ENCODE measurements at regions not wholly inside any gene's neighbourhood (a gene's known extent, or its start where the extent isn't known, plus 50 kb on each side); places are given as distances from the start of the nearest gene placed in this dataset.

DNA sequence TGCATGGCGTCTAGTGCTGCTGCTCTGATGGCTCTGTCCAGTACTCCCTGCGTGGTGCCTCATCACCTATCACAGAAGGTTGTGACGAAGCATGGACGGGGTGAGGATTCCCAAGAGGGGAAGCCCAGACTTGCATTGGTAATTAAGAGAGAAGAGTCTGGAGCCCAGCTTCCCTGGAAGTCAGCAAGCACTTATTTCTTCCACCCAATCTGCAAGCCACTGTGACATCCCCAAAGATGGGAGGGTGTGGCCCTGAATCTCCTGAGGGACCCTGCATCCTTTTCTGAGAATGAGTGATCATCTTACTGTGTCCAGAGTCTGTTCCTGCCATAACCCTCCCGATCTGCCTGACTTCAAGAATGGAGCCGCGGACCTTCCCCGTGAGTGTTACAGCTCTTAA is 166.7 kb downstream of the PTPN20 start:
- no peak for DNase-seq (ENCODE audit: low spot score)

DNA sequence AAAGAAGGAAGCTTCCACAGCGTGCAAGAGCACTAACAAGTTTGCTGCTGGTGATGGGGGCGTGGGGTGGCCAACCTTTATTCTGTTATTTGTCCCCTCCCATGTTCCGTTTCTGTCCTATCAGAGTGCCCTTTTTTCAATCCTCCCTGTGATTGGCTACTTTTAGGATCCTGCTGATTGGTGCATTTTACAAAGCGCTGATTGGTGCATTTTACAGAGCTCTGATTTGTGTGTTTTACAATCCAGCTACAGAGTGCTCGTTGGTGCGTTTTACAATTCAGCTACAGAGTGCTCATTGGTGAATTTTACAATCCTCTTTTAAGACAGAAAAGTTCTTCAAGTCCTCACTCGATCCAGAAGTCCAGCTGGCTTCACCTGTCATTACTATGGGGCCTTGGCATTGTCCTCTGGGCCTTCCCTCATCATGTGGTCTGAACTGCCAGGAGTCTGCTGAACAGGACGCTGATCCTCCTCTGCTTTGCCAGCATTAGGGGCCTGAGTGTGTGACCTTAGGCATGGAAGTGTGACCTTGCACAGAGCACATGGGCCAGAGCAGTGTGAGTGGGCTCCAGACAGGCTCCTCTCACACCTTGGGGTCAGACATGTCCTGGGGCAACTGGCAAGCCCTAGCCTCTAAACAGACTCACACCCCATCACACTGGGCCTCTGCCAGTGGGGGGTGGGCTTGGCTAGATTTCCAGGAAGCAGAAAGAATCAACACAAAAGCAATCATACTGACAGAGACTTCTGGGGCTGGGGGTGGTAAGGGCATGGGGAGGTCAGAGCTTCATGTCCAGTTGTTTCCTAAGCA is 167.4 kb downstream of the PTPN20 start:
- DNase-seq (ENCODE audit: low spot score) = no peak

- no peak for DNase-seq (ENCODE audit: low spot score)
Observed at GRCh38 chr10:47079204-47079580, 168.0 kb downstream of the PTPN20 start.

GRCh38 chr10:47081264-47081663 is 170.0 kb downstream of the PTPN20 start:
- DNase-seq (ENCODE audit: low spot score) = no peak

DNA sequence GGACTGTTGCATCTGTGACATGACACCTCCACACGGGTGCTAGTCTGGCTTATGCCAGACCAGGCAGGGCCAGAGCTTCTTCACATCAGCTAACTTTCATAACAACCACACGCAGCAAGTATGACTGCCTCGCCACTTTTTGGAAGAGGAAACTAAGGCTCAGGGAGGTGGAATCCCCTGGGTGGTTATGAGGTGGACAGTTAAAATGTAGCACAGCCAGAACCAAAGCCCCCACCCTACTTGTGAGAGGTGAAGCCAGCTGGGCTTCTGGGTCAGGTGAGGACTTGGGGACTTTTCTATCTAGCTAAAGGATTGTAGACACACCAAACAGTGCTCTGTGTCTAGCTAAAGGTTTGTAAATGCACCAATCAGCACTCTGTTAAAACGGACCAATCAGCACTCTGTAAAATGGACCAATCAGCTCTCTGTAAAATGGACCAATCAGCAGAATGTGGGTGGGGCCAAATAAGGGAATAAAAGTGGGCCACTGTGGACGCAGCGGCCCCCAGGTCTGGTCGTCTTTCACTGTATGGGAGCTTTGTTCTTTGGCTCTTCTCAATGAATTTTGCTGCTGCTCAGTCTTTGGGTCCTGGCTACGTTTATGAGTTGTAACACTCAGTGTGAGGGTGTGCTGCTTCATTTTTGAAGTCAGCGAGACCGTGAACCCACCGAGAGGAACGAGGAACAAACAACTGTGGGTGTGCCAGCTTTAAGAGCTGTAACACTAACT is 171.0 kb downstream of the PTPN20 start:
- no peak for DNase-seq (ENCODE audit: low spot score)

- DNase-seq (ENCODE audit: low spot score) = no peak
Observed at GRCh38 chr10:47087667-47088066, 176.4 kb downstream of the PTPN20 start.

DNA sequence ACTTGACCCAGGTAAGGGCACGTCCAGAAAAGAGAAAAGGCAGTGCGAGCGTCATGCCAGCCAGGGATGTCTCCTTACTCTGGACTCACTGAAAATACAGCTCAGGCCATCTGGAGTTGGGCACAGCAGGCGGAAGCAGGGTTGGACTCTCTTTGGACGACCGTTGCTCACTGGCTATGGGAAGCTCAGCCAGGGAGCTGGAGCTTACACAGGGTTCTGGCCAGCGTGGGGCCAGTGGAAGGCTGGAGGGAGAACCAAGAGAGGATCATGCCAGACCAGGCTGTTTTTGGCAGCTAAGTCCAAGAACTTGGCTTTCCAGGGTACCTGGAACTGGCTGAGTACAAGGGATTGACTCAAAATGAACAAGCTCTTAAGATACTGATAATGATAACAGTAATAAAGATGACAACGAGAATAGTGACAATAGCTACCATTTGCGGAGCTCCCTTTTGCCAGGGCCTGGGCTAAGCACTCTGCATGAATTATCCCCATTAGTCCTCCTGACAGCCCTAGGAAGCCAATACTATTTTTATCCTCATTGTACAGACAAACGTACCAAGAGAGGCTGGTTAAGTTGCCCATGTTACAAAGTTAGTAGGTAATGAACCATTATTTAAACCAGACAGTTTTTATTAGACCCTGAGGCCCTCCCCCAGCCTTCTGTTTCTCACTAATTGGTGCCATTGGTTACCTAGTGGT is 177.6 kb downstream of the PTPN20 start:
- DNase-seq (ENCODE audit: low spot score) = no peak

GRCh38 chr10:47090042-47090441 is 178.8 kb downstream of the PTPN20 start:
- DNase-seq (ENCODE audit: low spot score) = no peak

DNA sequence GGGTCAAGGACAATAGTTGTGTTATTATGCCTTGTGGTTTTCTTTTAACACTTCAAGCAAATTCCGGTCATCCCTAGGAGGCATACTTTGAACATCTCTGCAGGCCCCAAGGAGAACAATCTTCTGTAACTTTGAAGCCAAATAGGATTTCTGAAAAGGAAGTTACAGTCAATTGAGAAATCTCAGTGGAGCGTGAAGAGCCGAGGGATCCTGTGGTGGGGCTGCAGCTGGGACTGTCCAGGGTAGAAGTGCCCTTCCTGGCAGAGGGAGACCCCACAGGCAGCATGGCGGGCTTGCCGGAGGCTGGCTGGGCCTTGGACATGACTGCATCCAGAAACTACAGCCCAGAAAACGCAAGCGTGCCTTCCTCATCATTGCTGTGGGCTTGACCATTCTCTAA is 179.7 kb downstream of the PTPN20 start:
- DNase-seq (ENCODE audit: low spot score) = no peak

DNA sequence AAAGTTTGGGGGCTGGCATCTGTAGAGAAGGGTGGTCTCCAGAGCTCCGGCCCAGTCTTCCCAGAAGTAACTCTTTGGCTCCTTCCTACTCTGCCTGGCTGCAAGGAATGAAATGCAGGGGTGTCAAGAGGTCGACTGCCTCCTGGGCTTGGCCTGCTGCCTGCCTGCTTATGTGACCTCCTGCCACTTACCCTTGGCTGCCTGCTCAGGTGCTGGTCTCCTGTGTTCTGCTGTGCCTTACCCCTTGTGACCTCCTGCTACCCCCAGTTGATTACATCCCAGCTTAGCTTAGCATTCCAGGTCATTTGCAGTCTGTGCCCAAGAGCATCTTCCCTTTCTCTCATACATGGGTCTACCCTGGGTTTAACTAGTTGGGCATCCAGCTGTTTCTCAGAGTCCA is 180.2 kb downstream of the PTPN20 start:
- DNase-seq (ENCODE audit: low spot score) = no peak

- DNase-seq (ENCODE audit: low spot score) = no peak
Observed at GRCh38 chr10:47092376-47092775, 181.1 kb downstream of the PTPN20 start.

GRCh38 chr10:47092831-47093230 is 181.6 kb downstream of the PTPN20 start:
- DNase-seq (ENCODE audit: low spot score) = no peak

- DNase-seq (ENCODE audit: low spot score) = no peak
Observed at GRCh38 chr10:47094126-47094525, 182.9 kb downstream of the PTPN20 start.

GRCh38 chr10:47094636-47095035 is 183.4 kb downstream of the PTPN20 start:
- DNase-seq (ENCODE audit: low spot score) = no peak

DNA sequence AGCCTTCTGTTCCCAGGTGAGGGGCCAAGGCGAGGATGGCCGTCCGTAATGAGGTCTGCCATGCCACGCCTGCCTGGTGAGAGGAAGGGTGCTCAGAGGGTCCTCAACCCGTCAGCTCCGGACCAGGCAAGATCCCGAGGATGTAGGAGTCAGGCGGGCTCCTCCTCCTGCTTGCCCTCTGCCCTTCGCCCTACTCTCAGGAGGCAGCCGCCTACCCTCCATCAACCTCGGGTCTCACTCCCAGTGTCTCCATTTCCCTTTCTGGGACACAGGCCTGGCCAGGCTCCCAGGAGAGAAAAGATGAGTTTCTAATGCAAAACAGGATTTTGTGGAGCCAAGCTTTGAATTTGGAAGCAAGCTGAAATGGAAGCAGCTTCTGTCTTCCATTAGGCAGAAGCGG is 184.0 kb downstream of the PTPN20 start:
- no peak for DNase-seq (ENCODE audit: low spot score)

DNA sequence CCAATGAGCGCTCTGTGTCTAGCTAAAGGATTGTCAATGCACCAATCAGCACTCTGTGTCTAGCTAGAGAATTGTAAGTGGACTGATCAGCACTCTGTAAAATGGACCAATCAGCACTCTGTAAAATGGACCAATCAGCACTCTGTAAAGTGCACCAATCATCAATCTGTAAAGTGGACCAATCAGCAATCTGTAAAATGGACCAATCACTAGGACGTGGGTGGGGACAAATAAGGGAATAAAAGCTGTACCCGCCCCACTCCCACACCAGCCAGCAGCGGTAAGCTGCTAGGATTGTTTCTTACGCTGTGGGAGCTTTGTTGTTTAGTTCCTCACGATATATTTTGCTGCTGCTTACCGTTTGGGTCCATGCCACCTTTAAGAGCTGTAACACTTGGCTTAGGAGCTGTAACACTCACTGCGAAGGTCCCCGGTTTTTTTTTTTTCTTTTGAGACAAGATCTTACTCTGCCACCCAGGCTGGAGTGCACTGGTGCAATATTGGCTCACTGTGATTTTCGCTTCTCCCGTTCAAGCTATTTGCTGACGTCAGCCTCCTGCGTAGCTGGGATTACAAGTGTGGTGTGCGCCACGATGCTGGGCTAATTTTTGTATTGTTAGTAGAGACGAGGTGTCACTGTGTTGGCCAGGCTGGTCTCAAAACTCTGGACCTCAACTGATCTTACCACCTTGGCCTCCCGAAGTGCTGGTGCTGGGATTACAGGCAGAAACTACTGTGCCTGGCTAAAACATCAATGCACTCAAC is 184.8 kb downstream of the PTPN20 start:
- no peak for DNase-seq (ENCODE audit: low spot score)

DNA sequence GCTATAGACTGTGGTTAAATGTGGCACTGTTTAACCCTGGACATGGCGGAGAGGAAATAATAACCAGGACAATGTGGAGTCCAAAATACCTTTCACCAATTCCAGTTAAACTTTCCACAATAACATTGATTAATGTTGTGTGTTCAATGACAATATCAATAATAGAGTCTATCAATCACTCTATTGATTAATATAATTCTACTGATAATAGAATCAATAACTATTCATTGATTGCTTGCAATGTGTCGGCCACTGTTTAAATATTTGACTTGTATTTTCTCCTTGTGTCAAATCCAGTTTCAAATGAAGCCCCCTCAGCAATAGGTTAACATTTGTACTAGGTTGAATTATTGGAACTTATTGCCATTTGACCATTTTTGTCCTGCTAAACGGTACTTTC is 187.0 kb downstream of the PTPN20 start:
- DNase-seq (ENCODE audit: low spot score) = no peak

DNA sequence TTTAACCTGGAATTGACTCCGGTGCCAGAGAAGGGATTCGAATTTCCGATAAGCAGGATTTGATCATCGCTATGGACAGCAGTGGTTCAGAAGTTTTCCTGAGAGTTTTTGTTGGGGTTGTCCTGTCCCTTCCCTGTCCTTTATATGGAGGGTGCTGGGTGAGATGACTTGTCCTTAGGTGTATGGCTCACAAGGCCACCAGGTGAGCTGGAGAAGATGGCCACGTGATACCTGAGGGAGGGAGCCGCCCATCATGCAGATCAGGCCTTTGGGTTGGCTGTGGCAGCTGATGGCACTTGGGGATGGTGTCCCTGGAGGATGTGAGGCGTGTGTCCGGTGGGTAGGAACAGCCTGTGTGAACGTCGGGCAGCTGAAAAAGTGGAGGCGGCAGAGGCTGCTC is 187.7 kb downstream of the PTPN20 start:
- no peak for DNase-seq (ENCODE audit: low spot score)

DNA sequence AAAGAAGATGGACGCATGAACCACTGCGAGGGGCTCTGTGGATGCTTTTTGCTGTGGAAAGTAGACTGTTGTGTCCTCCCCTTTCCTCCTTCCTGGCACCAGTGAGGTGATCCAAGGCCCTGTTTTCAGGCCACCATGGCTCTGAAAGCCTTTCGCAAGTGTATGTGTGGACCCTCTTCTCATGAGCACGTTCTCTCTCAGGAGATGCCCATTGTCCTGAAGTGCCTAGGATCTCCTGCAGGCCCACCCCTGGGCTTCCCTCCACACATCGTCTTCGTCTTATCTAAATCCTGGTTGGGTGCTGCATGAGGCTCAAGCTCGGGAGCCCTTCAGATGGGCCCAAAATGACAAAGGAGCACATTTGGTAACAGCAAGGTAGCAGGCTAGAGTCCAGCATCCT is 188.2 kb downstream of the PTPN20 start:
- DNase-seq (ENCODE audit: low spot score) = no peak

DNA sequence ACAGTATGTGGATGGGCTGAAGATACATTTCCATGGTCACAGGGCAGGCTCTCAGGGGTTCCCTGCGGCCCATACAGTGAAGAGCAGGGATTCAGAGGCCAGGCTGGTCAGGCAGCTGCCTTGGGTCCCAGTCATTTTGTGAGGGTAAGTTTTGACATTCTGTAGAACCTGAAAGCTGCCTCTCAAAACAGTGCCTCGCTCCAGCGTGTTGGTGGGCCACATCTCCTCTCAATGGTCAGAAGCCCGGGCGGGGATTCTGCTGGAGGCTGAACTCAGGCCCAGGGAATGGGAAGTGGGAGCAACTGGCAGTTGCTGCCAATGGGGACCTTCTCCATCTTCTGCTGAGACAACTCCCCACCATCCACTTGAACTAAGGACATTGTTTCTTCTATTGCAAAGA is 190.0 kb downstream of the PTPN20 start:
- no peak for DNase-seq (ENCODE audit: low spot score)

DNA sequence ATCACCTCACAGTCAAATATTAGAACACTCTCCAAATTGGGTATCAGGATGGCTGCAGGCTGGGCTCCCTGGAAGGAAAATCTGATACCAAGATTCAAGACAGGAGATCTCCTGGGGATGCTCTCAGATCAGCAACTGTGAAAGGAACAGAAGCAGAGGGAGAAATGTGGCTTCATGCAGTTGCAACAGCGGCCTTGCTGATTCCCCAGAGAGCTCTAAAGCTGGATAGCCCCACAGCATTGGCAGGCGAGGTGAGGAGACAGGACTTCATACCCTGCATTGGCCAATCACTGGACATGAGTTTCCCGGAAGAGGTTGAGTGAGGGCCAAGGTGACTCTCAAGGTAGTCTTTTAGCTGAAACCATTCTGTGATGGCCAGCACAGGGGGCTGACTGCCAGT is 190.6 kb downstream of the PTPN20 start:
- no peak for DNase-seq (ENCODE audit: low spot score)

DNA sequence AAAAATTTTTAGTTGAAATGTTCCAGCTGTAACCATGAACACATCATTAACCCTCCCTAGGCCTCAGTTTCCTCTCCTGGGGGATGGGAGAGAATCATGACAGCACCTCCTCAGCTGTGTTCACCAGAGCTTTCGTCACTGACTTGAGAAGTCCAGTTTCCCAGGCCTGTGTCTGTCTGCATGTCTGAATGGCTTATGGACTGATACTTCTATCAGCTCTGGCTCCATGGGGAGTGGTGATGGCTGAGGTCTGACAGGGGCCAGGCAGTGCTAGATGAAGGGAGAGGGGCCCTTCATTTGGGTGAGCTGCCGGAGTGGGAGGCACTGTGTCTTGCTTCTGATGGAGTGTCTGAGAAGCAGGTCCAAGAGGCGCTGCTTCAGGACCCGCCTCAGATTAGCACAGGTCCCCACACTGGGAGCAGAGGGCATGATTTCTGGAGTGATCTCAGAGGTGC is 192.9 kb downstream of the PTPN20 start:
- DNase-seq (ENCODE audit: low spot score) = no peak
